ENCODE measurements at regions not wholly inside any gene's neighbourhood (a gene's known extent, or its start where the extent isn't known, plus 50 kb on each side); places are given as distances from the start of the nearest gene placed in this dataset.

GRCh38 chr2:215609089-215610032, 173.5 kb upstream of the FN1 start:
- Histone ChIP-seq H3K9me3 (ENCODE audit: insufficient read depth in 2 of 2, low read depth in 1 of 2, low read length in 1 of 2) (no peaks in the 10 kb centered on the region; a peak in 1 of 4 replicates), H3K4ac (replicated peaks; ENCODE audit: insufficient read length, low read depth, low read length) (no peak overlapping the region), H4K8ac (ENCODE audit: extremely low read depth, insufficient read depth, low read length) (no peak overlapping the region), H3K4me3 (ENCODE audit: extremely low read depth in 1 of 4, insufficient read depth in 2 of 4, low read depth in 3 of 4, low read length in 4 of 4) (no peak overlapping the region), H4K91ac (replicated peaks; ENCODE audit: insufficient read length, low read length) (no peak overlapping the region), H4K20me1 (replicated peaks in 1 of 2; ENCODE audit: control insufficient read depth in 1 of 2, insufficient read depth in 2 of 2, low read length in 2 of 2) (no peaks in the 10 kb centered on the region), H3K23ac (ENCODE audit: insufficient read length) (no peak overlapping the region), H3K27ac (ENCODE audit: low read depth, low read length) (no peak overlapping the region), H4K5ac (ENCODE audit: insufficient read length, low read depth, low read length) (no peak overlapping the region), H3K56ac (replicated peaks; ENCODE audit: insufficient read length, low read depth, low read length) (no peak overlapping the region), H2BK5ac (ENCODE audit: low read depth, low read length) (no peak overlapping the region), H3K23me2 (ENCODE audit: low read depth, low read length) (no peaks in the 10 kb centered on the region), H3K4me1 (replicated peaks in 1 of 4; ENCODE audit: control insufficient read depth in 3 of 4, insufficient read depth in 4 of 4, low read length in 3 of 4) (peaks cover 0 to 5% (median 3%) of the 10 kb centered on the region in 4 experiments; a peak in 5 of 7 replicates), H3K14ac (ENCODE audit: insufficient read length) (no peak overlapping the region), H3K36me3 (ENCODE audit: control insufficient read depth in 2 of 4, insufficient read depth in 4 of 4, low read length in 3 of 4) (no peaks in the 10 kb centered on the region), H3K4me2 (ENCODE audit: insufficient read depth in 1 of 2, low read depth in 2 of 2, low read length in 2 of 2) (no peak overlapping the region), H3K18ac (ENCODE audit: extremely low read depth, low read length) (no peak overlapping the region), H2BK15ac (ENCODE audit: low read length) (no peak overlapping the region), H3K9ac (replicated peaks in 1 of 4; ENCODE audit: extremely low read depth in 1 of 4, low read depth in 3 of 4, low read length in 3 of 4) (no peak overlapping the region), H3K79me1 (ENCODE audit: low read depth, low read length) (no peaks in the 10 kb centered on the region), H3K79me2 (ENCODE audit: control insufficient read depth in 1 of 2, insufficient read depth in 2 of 2, low read length in 2 of 2) (no peaks in the 10 kb centered on the region), H2AK5ac (ENCODE audit: low read depth, low read length) (no peak overlapping the region), H2BK12ac (ENCODE audit: low read depth, low read length) (no peak overlapping the region), H2BK120ac (replicated peaks; ENCODE audit: low read depth, low read length) (no peak overlapping the region), H2BK20ac (ENCODE audit: low read length) (no peak overlapping the region), H2AFZ (ENCODE audit: low read length) (no peak overlapping the region), H3K27me3 (replicated peaks in 1 of 4; ENCODE audit: control insufficient read depth in 3 of 4, extremely low read depth in 1 of 4, insufficient read depth in 3 of 4, low read length in 3 of 4) (no peaks in the 10 kb centered on the region)
- ChIA-PET CTCF (ENCODE audit: partially characterized antibody) (interaction anchor here (0.9 kb wide), 1 partner anchor 412 kb away, joined by 3 read pairs; no protein-coding TSS in a partner anchor), POLR2A (ENCODE audit: partially characterized antibody) (no interaction called here)
- FAIRE-seq (no peak), DNase-seq (ENCODE audit: low read depth in 1 of 2, low spot score in 2 of 2) (no peak)
- WGBS, 2 experiments (ENCODE audit: extremely low coverage in 1 of 2, insufficient coverage in 1 of 2, insufficient read length in 1 of 2, insufficient replicate concordance in 2 of 2, low coverage in 1 of 2, low lambda C conversion rate in 2 of 2, missing lambda C conversion rate in 1 of 2), result 94% methylated on average over 8 of the region's 8 CpGs; no CpG with 5 or more reads in 1 of the 2 experiments
- TF ChIP-seq JUND (IDR thresholded peaks at IDR 0.05; ENCODE audit: low read length) (no peak), GTF2F1 (IDR thresholded peaks at IDR 0.05; ENCODE audit: borderline replicate concordance, low read depth, low read length) (no peak), CHD1 (IDR thresholded peaks at IDR 0.05; ENCODE audit: low read depth, low read length) (no peak), RAD21 (IDR thresholded peaks at IDR 0.05 in 1 of 2, conservative IDR thresholded peaks at IDR 0.05 in 1 of 2; ENCODE audit: low read depth in 2 of 2, low read length in 2 of 2) (no peak), ATF3 (IDR thresholded peaks at IDR 0.05; ENCODE audit: insufficient read depth, low read depth, low read length) (no peak), KDM4A (IDR thresholded peaks at IDR 0.05; ENCODE audit: low read depth, low read length, severe bottlenecking) (no peak), EP300 (IDR thresholded peaks at IDR 0.05; ENCODE audit: borderline replicate concordance in 1 of 2, low read depth in 2 of 2, low read length in 2 of 2) (no peak), FOSL1 (IDR thresholded peaks at IDR 0.05; ENCODE audit: insufficient read depth, low read depth, low read length) (no peak), HDAC6 (IDR thresholded peaks at IDR 0.05; ENCODE audit: low read depth, low read length) (no peak), TBP (IDR thresholded peaks at IDR 0.05; ENCODE audit: low read depth, low read length) (no peak)

Data from H1 (cell line).